OCI-LY7 (cell line): ENCODE measurements at regions not wholly inside any gene's neighbourhood (a gene's known extent, or its start where the extent isn't known, plus 50 kb on each side); places are given as distances from the start of the nearest gene placed in this dataset.

Experiments
- BruUV-seq: library from RNA; stranded (reverse); fragments of 400-500 nt; replicated peaks from 2 replicates; lab custom pipeline; 2021; lab: Mats Ljungman, UMichigan
- CTCF ChIA-PET: fragments of 300-600 bp; sonication (Branson Sonifier 250); formaldehyde crosslinking; loops from one replicate; lab custom pipeline; 2022; ENCODE audit warnings: antibody characterized with exemption; ENCODE audit not compliant: unreplicated experiment; lab: Charles Lee
- POLR2A ChIA-PET: fragments of 300-600 bp; sonication (Branson Sonifier 250); formaldehyde crosslinking; loops from one replicate; lab custom pipeline; 2022; ENCODE audit warnings: antibody characterized with exemption; lab: Charles Lee
- DNase-seq: peaks from one replicate; pipeline ENCODE4 v3.0.0-alpha.2; 2015; ENCODE audit warnings: low spot score
- H2AFZ ChIP-seq: fragments of 200-600 bp; sonication (generic), shearing (Covaris generic); 2 replicates; pipeline ENCODE4 v1.6.1; 2014; ENCODE audit warnings: mild to moderate bottlenecking, antibody characterized with exemption, low read length, moderate library complexity
- H3K27ac ChIP-seq: fragments of 200-600 bp; sonication (generic); 2 replicates; pipeline ENCODE4 v1.5.1; 2014; ENCODE audit warnings: mixed run types, low read depth, mild to moderate bottlenecking, moderate library complexity, low read length, inconsistent platforms; ENCODE audit not compliant: poor library complexity, severe bottlenecking
- H3K36me3 ChIP-seq: fragments of 200-600 bp; sonication (generic); 2 replicates; pipeline ENCODE4 v1.6.1; 2014; ENCODE audit warnings: mild to moderate bottlenecking, antibody characterized with exemption, low read length, moderate library complexity, mixed read lengths; ENCODE audit not compliant: insufficient read depth
- H3K4me1 ChIP-seq: fragments of 200-600 bp; sonication (generic); 2 replicates; pipeline ENCODE4 v1.5.1; 2014; ENCODE audit warnings: mild to moderate bottlenecking, low read length; ENCODE audit not compliant: insufficient read depth, poor library complexity, severe bottlenecking
- H3K4me2 ChIP-seq: fragments of 200-600 bp; sonication (generic); 2 replicates; pipeline ENCODE4 v1.6.1; 2014; ENCODE audit warnings: mild to moderate bottlenecking, low read length
- H3K4me3 ChIP-seq: fragments of 200-600 bp; sonication (generic); 2 replicates; pipeline ENCODE4 v1.5.1; 2014; ENCODE audit warnings: mild to moderate bottlenecking, low read depth, low read length; ENCODE audit not compliant: poor library complexity, severe bottlenecking
- H3K79me2 ChIP-seq: fragments of 200-600 bp; sonication (generic); 2 replicates; pipeline ENCODE4 v1.6.1; 2016; ENCODE audit warnings: low read depth, mild to moderate bottlenecking, low read length, moderate library complexity, mixed read lengths; ENCODE audit not compliant: insufficient read depth
- H3K9me2 ChIP-seq: fragments of 200-600 bp; sonication (generic); 2 replicates; pipeline ENCODE4 v1.6.1; 2016; ENCODE audit warnings: mild to moderate bottlenecking, low read length, mixed read lengths; ENCODE audit not compliant: insufficient read depth
- H3K9me3 ChIP-seq: fragments of 200-600 bp; sonication (generic); 2 replicates; pipeline ENCODE4 v1.6.1; 2014; ENCODE audit warnings: mild to moderate bottlenecking, mixed run types, low read length, mixed read lengths
- H4K20me1 ChIP-seq: fragments of 200-600 bp; sonication (generic); 2 replicates; pipeline ENCODE4 v1.6.1; 2014; ENCODE audit warnings: mild to moderate bottlenecking, antibody characterized with exemption, low read length, moderate library complexity, mixed read lengths; ENCODE audit not compliant: insufficient read depth
- CTCF ChIP-seq: fragments of 200-600 bp; sonication (generic); conservative IDR thresholded peaks from 2 replicates; pipeline ENCODE4 v1.5.1; 2014; ENCODE audit warnings: mild to moderate bottlenecking, antibody characterized with exemption, low read length, moderate library complexity, mixed read lengths
- EZH2phosphoT487 ChIP-seq: fragments of 200-600 bp; sonication (generic); IDR thresholded peaks from 2 replicates; pipeline ENCODE4 v1.6.1; 2018; ENCODE audit warnings: low read depth, borderline replicate concordance, mild to moderate bottlenecking, mixed run types, antibody characterized with exemption, low read length, moderate library complexity, mixed read lengths
- intact Hi-C: fragments of 100-400 bp; cut with micrococcal nuclease; formaldehyde crosslinking; loops from one replicate; pipeline ENCODE4 v1.10.0; 2022; ENCODE audit not compliant: unreplicated experiment

GRCh38 chr2:64716569-64716968 lies 62.9 kb upstream of the SERTAD2 start:
- no peak for DNase-seq
- intact Hi-C loops: no loop called here
- ChIA-PET CTCF (interaction anchor here (0.6 kb wide), 1 partner anchor 8 kb away, joined by 3 read pairs; no protein-coding TSS in a partner anchor), POLR2A (interaction anchor here (0.7 to 1.2 kb wide), 3 partner anchors 10 to 372 kb away, joined by 3 to 10 read pairs (median 3); no protein-coding TSS in a partner anchor)
- Histone ChIP-seq H3K79me2 (peaks cover 35% of the 10 kb centered on the region; the same call in 1 of the 2 replicates), H4K20me1 (no peaks in the 10 kb centered on the region), H3K4me2 (no peak overlapping the region), H3K9me3 (no peaks in the 10 kb centered on the region), H2AFZ (no peak overlapping the region), H3K9me2 (no peaks in the 10 kb centered on the region), H3K4me1 (peaks cover 6% of the 10 kb centered on the region), H3K36me3 (no peaks in the 10 kb centered on the region; the same call in 1 of the 2 replicates), H3K4me3 (no peak overlapping the region), H3K27ac (no peak overlapping the region)
- no TSS peak for BruUV-seq
- TF ChIP-seq CTCF (no peak), EZH2phosphoT487 (no peak)

- Histone ChIP-seq H3K4me1 (peaks cover 11% of the 10 kb centered on the region), H3K79me2 (peaks cover 47% of the 10 kb centered on the region; the same call in 1 of the 2 replicates), H4K20me1 (no peaks in the 10 kb centered on the region), H3K4me2 (no peak overlapping the region), H3K9me2 (no peaks in the 10 kb centered on the region), H3K4me3 (no peak overlapping the region), H3K9me3 (no peaks in the 10 kb centered on the region), H3K27ac (no peak overlapping the region), H3K36me3 (no peaks in the 10 kb centered on the region; the same call in 1 of the 2 replicates), H2AFZ (no peak overlapping the region)
- no peak for DNase-seq
- intact Hi-C loops: no loop called here
- BruUV-seq: no TSS peak
- TF ChIP-seq CTCF (no peak), EZH2phosphoT487 (no peak)
- CTCF ChIA-PET: interaction anchor here (0.5 to 1.0 kb wide), 2 partner anchors 15 to 78 kb away, joined by 3 to 4 read pairs; no protein-coding TSS in a partner anchor
- POLR2A ChIA-PET: interaction anchor here (1.0 to 1.2 kb wide), 2 partner anchors 9 to 59 kb away, joined by 3 to 11 read pairs; no protein-coding TSS in a partner anchor
These were observed 64.7 kb upstream of the SERTAD2 start for GRCh38 chr2:64718250-64718885.
